ENCODE measurements at regions not wholly inside any gene's neighbourhood (a gene's known extent, or its start where the extent isn't known, plus 50 kb on each side); places are given as distances from the start of the nearest gene placed in this dataset.

- no peak for DNase-seq (ENCODE audit: low read depth, low spot score)
- BruUV-seq (replicated peaks), result no TSS peak
- no peak for TF ChIP-seq EGR1 (IDR thresholded peaks at IDR 0.05; ENCODE audit: low read depth)
- no peak for TF ChIP-seq ZNF274 (IDR thresholded peaks at IDR 0.05; ENCODE audit: low read depth, low read length)
- no peak for TF ChIP-seq SIN3A (IDR thresholded peaks at IDR 0.05; ENCODE audit: low read depth)
- TF ChIP-seq ELF1 (IDR thresholded peaks at IDR 0.05; ENCODE audit: borderline replicate concordance, low read depth), result no peak
- TF ChIP-seq CEBPB (IDR thresholded peaks at IDR 0.05; ENCODE audit: low read depth), result no peak
- no peak for TF ChIP-seq EZH2 (IDR thresholded peaks at IDR 0.05)
- TF ChIP-seq TCF7L2 (IDR thresholded peaks at IDR 0.05; ENCODE audit: borderline replicate concordance, extremely low read depth, insufficient read depth, insufficient read length), result no peak
- TF ChIP-seq CBX3 (IDR thresholded peaks at IDR 0.05; ENCODE audit: low read depth), result no peak
- TF ChIP-seq CTCF (IDR thresholded peaks at IDR 0.05 in 2 of 3, conservative IDR thresholded peaks at IDR 0.05 in 1 of 3; ENCODE audit: borderline replicate concordance in 1 of 3, insufficient read depth in 1 of 3, low read depth in 2 of 3, low read length in 2 of 3), result no peak
- no peak for TF ChIP-seq REST (IDR thresholded peaks at IDR 0.05; ENCODE audit: low read depth)
- no peak for TF ChIP-seq MAX (IDR thresholded peaks at IDR 0.05)
- TF ChIP-seq FOSL1 (IDR thresholded peaks at IDR 0.05; ENCODE audit: low read depth), result no peak
- no peak for TF ChIP-seq SRF (IDR thresholded peaks at IDR 0.05; ENCODE audit: low read depth)
- no peak for TF ChIP-seq ZFX (IDR thresholded peaks at IDR 0.05)
- TF ChIP-seq ATF3 (IDR thresholded peaks at IDR 0.05), result no peak
- TF ChIP-seq SP1 (IDR thresholded peaks at IDR 0.05; ENCODE audit: low read depth), result no peak
- no peak for TF ChIP-seq RAD21 (IDR thresholded peaks at IDR 0.05; ENCODE audit: low read depth)
- Histone ChIP-seq H4K20me1 (ENCODE audit: insufficient read depth) (no peaks in the 10 kb centered on the region), H3K36me3 (ENCODE audit: control insufficient read depth in 1 of 2, insufficient read depth in 2 of 2, low read length in 2 of 2) (no peaks in the 10 kb centered on the region), H3K27me3 (ENCODE audit: insufficient read depth, low read length) (no peaks in the 10 kb centered on the region), H3K4me3 (replicated peaks in 1 of 2; ENCODE audit: low read depth in 1 of 2, low read length in 2 of 2) (no peak overlapping the region), H3K27ac (ENCODE audit: low read depth, low read length) (no peak overlapping the region), H3K9me3 (ENCODE audit: control insufficient read depth in 1 of 2, insufficient read depth in 1 of 2, low read depth in 1 of 2, low read length in 2 of 2) (peaks cover 8 to 29% of the 10 kb centered on the region in 2 experiments; a peak in 3 of 4 replicates), H2AFZ (ENCODE audit: low read depth, low read length, poor library complexity, severe bottlenecking) (no peak overlapping the region), H3K4me2 (ENCODE audit: low read length) (no peak overlapping the region), H3K9ac (ENCODE audit: low read length) (no peak overlapping the region), H3K4me1 (ENCODE audit: control insufficient read depth in 1 of 2, insufficient read depth in 2 of 2, low read length in 2 of 2) (no peaks in the 10 kb centered on the region), H3K79me2 (ENCODE audit: insufficient read depth, low read length) (no peaks in the 10 kb centered on the region), H3K9me2 (ENCODE audit: insufficient read depth) (no peaks in the 10 kb centered on the region)
- CTCF ChIA-PET, result no interaction called here
- POLR2A ChIA-PET, result no interaction called here
- intact Hi-C loops (cut with micrococcal nuclease), result no loop called here
- no peak for ATAC-seq
- RAD21 ChIA-PET (ENCODE audit: low non-redundant PET in 1 of 2, low total read pairs in 2 of 2, uncharacterized antibody in 2 of 2, unreplicated experiment in 2 of 2), result no interaction called here
Observed at GRCh38 chr12:24049101-24049500, 99.6 kb upstream of the SOX5 start.

All from HCT116 (cell line).